H9 (cell line): ENCODE measurements at regions not wholly inside any gene's neighbourhood (a gene's known extent, or its start where the extent isn't known, plus 50 kb on each side); places are given as distances from the start of the nearest gene placed in this dataset.

ENCODE experiments used
- DNase-seq: peaks from one replicate; pipeline ENCODE4 v3.0.0-alpha.2; 2017
- H2AFZ ChIP-seq: one replicate; pipeline ENCODE4 v1.6.1; 2013; ENCODE audit warnings: mild to moderate bottlenecking, low read length, control low read depth, moderate library complexity
- H2AK5ac ChIP-seq: 2 replicates; pipeline ENCODE4 v1.6.1; 2013; ENCODE audit warnings: low read length, control low read depth, mixed read lengths; ENCODE audit not compliant: insufficient read length
- H2BK120ac ChIP-seq: one replicate; pipeline ENCODE4 v1.6.1; 2013; ENCODE audit warnings: low read depth, mild to moderate bottlenecking, low read length, control low read depth, inconsistent platforms; ENCODE audit not compliant: poor library complexity, severe bottlenecking
- H2BK12ac ChIP-seq: 2 replicates; pipeline ENCODE4 v1.6.1; 2013; ENCODE audit warnings: low read length, control low read depth, mixed read lengths, low read depth; ENCODE audit not compliant: insufficient read length
- H2BK15ac ChIP-seq: 2 replicates; pipeline ENCODE4 v1.6.1; 2013; ENCODE audit warnings: low read depth, low read length, control low read depth
- H2BK20ac ChIP-seq: one replicate; pipeline ENCODE4 v1.6.1; 2013; ENCODE audit warnings: low read depth, mild to moderate bottlenecking, low read length, control low read depth, inconsistent platforms; ENCODE audit not compliant: poor library complexity, severe bottlenecking
- H2BK5ac ChIP-seq: 2 replicates; pipeline ENCODE4 v1.6.1; 2013; ENCODE audit warnings: low read length, control low read depth, mixed read lengths; ENCODE audit not compliant: insufficient read length
- H3K14ac ChIP-seq: 2 replicates; pipeline ENCODE4 v1.6.1; 2013; ENCODE audit warnings: low read length, control low read depth; ENCODE audit not compliant: insufficient read depth
- H3K18ac ChIP-seq: 2 replicates; pipeline ENCODE4 v1.6.1; 2013; ENCODE audit warnings: low read depth, mild to moderate bottlenecking, mixed read lengths, low read length, control low read depth; ENCODE audit not compliant: insufficient read length
- H3K23ac ChIP-seq: 2 replicates; pipeline ENCODE4 v1.6.1; 2013; ENCODE audit warnings: low read length, control low read depth, mixed read lengths, low read depth; ENCODE audit not compliant: insufficient read length
- H3K23me2 ChIP-seq: 2 replicates; pipeline ENCODE4 v1.6.1; 2013; ENCODE audit warnings: low read depth, mild to moderate bottlenecking, mixed read lengths, low read length, control low read depth; ENCODE audit not compliant: insufficient read length, poor library complexity, severe bottlenecking
- H3K27ac ChIP-seq: 2 replicates; pipeline ENCODE4 v1.5.1; 2013; ENCODE audit warnings: low read length, control low read depth, mixed read lengths, low read depth; ENCODE audit not compliant: insufficient read length
- H3K27me3 ChIP-seq: 2 replicates; pipeline ENCODE4 v1.6.1; 2013; ENCODE audit warnings: low read length, control low read depth, inconsistent platforms; ENCODE audit not compliant: insufficient read depth
- H3K4ac ChIP-seq: 2 replicates; pipeline ENCODE4 v1.6.1; 2013; ENCODE audit warnings: low read depth, mild to moderate bottlenecking, control low read depth, inconsistent platforms, low read length, moderate library complexity
- H3K4me1 ChIP-seq: 2 replicates; pipeline ENCODE4 v1.6.1; 2013; ENCODE audit warnings: low read length, control low read depth, inconsistent platforms; ENCODE audit not compliant: insufficient read depth
- H3K4me2 ChIP-seq: 2 replicates; pipeline ENCODE4 v1.6.1; 2013; ENCODE audit warnings: low read length, control low read depth, mixed read lengths; ENCODE audit not compliant: insufficient read length, insufficient read depth
- H3K56ac ChIP-seq: 2 replicates; pipeline ENCODE4 v1.6.1; 2013; ENCODE audit warnings: low read depth, mild to moderate bottlenecking, mixed read lengths, low read length, control low read depth; ENCODE audit not compliant: insufficient read length
- H3K79me1 ChIP-seq: 2 replicates; pipeline ENCODE4 v1.6.1; 2013; ENCODE audit warnings: low read depth, mild to moderate bottlenecking, moderate library complexity, low read length, control low read depth, inconsistent platforms; ENCODE audit not compliant: insufficient read depth, poor library complexity, severe bottlenecking
- H3K79me2 ChIP-seq: 2 replicates; pipeline ENCODE4 v1.6.1; 2013; ENCODE audit warnings: low read length, control low read depth, inconsistent platforms; ENCODE audit not compliant: insufficient read depth
- H3K9ac ChIP-seq: 2 replicates; pipeline ENCODE4 v1.6.1; 2013; ENCODE audit warnings: low read length, control low read depth, mixed read lengths; ENCODE audit not compliant: insufficient read length; ENCODE audit errors: extremely low read depth
- H3K9me3 ChIP-seq: one replicate; pipeline ENCODE4 v1.6.1; 2013; ENCODE audit warnings: low read depth, low read length, inconsistent platforms; ENCODE audit not compliant: control insufficient read depth
- H3T11ph ChIP-seq: one replicate; pipeline ENCODE4 v1.6.1; 2013; ENCODE audit warnings: mild to moderate bottlenecking, low read length, control low read depth, inconsistent platforms
- H4K20me1 ChIP-seq: one replicate; pipeline ENCODE4 v1.6.1; 2013; ENCODE audit not compliant: control insufficient read depth, insufficient read length, insufficient read depth
- H4K5ac ChIP-seq: 2 replicates; pipeline ENCODE4 v1.6.1; 2013; ENCODE audit warnings: low read depth, mild to moderate bottlenecking, mixed read lengths, low read length, control low read depth; ENCODE audit not compliant: insufficient read length
- H4K8ac ChIP-seq: replicated peaks from 2 replicates; pipeline ENCODE4 v1.6.1; 2013; ENCODE audit warnings: low read length, control low read depth, mixed read lengths, low read depth; ENCODE audit not compliant: insufficient read length
- H4K91ac ChIP-seq: 2 replicates; pipeline ENCODE4 v1.6.1; 2013; ENCODE audit warnings: low read depth, mild to moderate bottlenecking, moderate library complexity, mixed read lengths, low read length, control low read depth; ENCODE audit not compliant: insufficient read length
- H3K27ac Mint-ChIP-seq, 3 experiments: 2 replicates in 2 of 3; 3 replicates in 1 of 3; pipeline ENCODE4 v1.8.0; 2020 to 2021; ENCODE audit warnings: mixed read lengths in 3 of 3, mild to moderate bottlenecking in 1 of 3, moderate library complexity in 1 of 3
- H3K27me3 Mint-ChIP-seq: 2 replicates; pipeline ENCODE4 v1.8.0; 2021; ENCODE audit warnings: low read depth, mild to moderate bottlenecking, moderate library complexity, mixed read lengths
- H3K36me3 Mint-ChIP-seq, 3 experiments: 2 replicates in 2 of 3; 3 replicates in 1 of 3; pipeline ENCODE4 v1.8.0; 2020 to 2021; ENCODE audit warnings: low read depth in 3 of 3, mixed read lengths in 3 of 3; ENCODE audit not compliant: insufficient read depth in 1 of 3
- H3K4me1 Mint-ChIP-seq, 2 experiments: 2 replicates each; pipeline ENCODE4 v1.8.0; 2020; ENCODE audit warnings: mixed read lengths in 2 of 2
- H3K4me3 Mint-ChIP-seq, 2 experiments: 2 replicates in 1 of 2; 3 replicates in 1 of 2; pipeline ENCODE4 v1.8.0; 2020 to 2021; ENCODE audit warnings: mild to moderate bottlenecking in 2 of 2, mixed read lengths in 2 of 2, moderate library complexity in 1 of 2
- H3K9me3 Mint-ChIP-seq, 2 experiments: 2 replicates in 1 of 2; 3 replicates in 1 of 2; pipeline ENCODE4 v1.8.0; 2020; ENCODE audit warnings: mild to moderate bottlenecking in 2 of 2, mixed read lengths in 2 of 2, moderate library complexity in 1 of 2
- CTCF ChIP-seq: fragments of 200-600 bp; sonication (generic); conservative IDR thresholded peaks from 3 replicates; pipeline ENCODE4 v1.8.0; 2021; ENCODE audit warnings: antibody characterized with exemption, mild to moderate bottlenecking

GRCh38 chr4:92066485-92066884 lies 237.3 kb upstream of the GRID2 start:
- Histone ChIP-seq H3K4ac (no peak overlapping the region), H3K14ac (no peak overlapping the region)

More at GRCh38 chr4:92066485-92066884, 237.3 kb upstream of the GRID2 start:
- Mint-ChIP-seq H3K4me1 (no peaks in the 10 kb centered on the region), H3K27ac (no peak overlapping the region), H3K9me3 (peaks cover 25 to 31% of the 10 kb centered on the region in 2 experiments), H3K4me3 (no peak overlapping the region), H3K27me3 (no peaks in the 10 kb centered on the region), H3K36me3 (peaks cover 13 to 24% (median 22%) of the 10 kb centered on the region in 3 experiments)
- Histone ChIP-seq H4K20me1 (no peaks in the 10 kb centered on the region), H2BK20ac (no peak overlapping the region), H2AFZ (no peak overlapping the region), H3K27me3 (no peaks in the 10 kb centered on the region; the same call in 1 of the 2 replicates), H4K8ac (no peak overlapping the region), H3K9me3 (peaks cover 9% of the 10 kb centered on the region), H2AK5ac (no peak overlapping the region), H4K5ac (no peak overlapping the region), H2BK120ac (no peak overlapping the region), H3K9ac (no peak overlapping the region), H3T11ph (no peak overlapping the region), H2BK5ac (no peak overlapping the region), H3K4me2 (no peak overlapping the region), H3K79me1 (no peaks in the 10 kb centered on the region), H2BK15ac (no peak overlapping the region), H3K27ac (no peak overlapping the region), H4K91ac (no peak overlapping the region), H3K4me1 (no peaks in the 10 kb centered on the region), H3K23ac (no peak overlapping the region), H3K18ac (no peak overlapping the region), H3K56ac (no peak overlapping the region), H3K79me2 (no peaks in the 10 kb centered on the region), H3K23me2 (no peaks in the 10 kb centered on the region), H2BK12ac (no peak overlapping the region)
- no peak for TF ChIP-seq CTCF
- DNase-seq = no peak
